ENCODE measurements at regions not wholly inside any gene's neighbourhood (a gene's known extent, or its start where the extent isn't known, plus 50 kb on each side); places are given as distances from the start of the nearest gene placed in this dataset.

- TF ChIP-seq, protein P1, sequence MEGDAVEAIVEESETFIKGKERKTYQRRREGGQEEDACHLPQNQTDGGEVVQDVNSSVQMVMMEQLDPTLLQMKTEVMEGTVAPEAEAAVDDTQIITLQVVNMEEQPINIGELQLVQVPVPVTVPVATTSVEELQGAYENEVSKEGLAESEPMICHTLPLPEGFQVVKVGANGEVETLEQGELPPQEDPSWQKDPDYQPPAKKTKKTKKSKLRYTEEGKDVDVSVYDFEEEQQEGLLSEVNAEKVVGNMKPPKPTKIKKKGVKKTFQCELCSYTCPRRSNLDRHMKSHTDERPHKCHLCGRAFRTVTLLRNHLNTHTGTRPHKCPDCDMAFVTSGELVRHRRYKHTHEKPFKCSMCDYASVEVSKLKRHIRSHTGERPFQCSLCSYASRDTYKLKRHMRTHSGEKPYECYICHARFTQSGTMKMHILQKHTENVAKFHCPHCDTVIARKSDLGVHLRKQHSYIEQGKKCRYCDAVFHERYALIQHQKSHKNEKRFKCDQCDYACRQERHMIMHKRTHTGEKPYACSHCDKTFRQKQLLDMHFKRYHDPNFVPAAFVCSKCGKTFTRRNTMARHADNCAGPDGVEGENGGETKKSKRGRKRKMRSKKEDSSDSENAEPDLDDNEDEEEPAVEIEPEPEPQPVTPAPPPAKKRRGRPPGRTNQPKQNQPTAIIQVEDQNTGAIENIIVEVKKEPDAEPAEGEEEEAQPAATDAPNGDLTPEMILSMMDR (IDR thresholded peaks at IDR 0.05): no peak
- TF ChIP-seq POLR2AphosphoS5 (IDR thresholded peaks at IDR 0.05; ENCODE audit: low read depth, low read length): no peak
- TF ChIP-seq SIN3A (IDR thresholded peaks at IDR 0.05; ENCODE audit: borderline replicate concordance, insufficient read depth, low read depth, low read length): no peak
- TF ChIP-seq TCF7L2 (IDR thresholded peaks at IDR 0.05; ENCODE audit: low read depth, low read length): no peak
- no peak for TF ChIP-seq REST (IDR thresholded peaks at IDR 0.05; ENCODE audit: insufficient read depth in 1 of 2, low read depth in 2 of 2, low read length in 1 of 2)
These were observed 164.2 kb upstream of the HMGA2 start for GRCh38 chr12:65660096-65660495.

All from Panc1 (cell line).